Panc1 (cell line): ENCODE measurements at regions not wholly inside any gene's neighbourhood (a gene's known extent, or its start where the extent isn't known, plus 50 kb on each side); places are given as distances from the start of the nearest gene placed in this dataset.

Experiments
- ATAC-seq: fragments of 200-7000 bp; cut with Tn5 transposase; 2 replicates; pipeline ENCODE4 v1.9.1; 2020; ENCODE audit warnings: mild to moderate bottlenecking, moderate library complexity
- BruUV-seq: library from RNA; stranded (reverse); fragments of 400-500 nt; replicated peaks from 2 replicates; lab custom pipeline; 2021; lab: Mats Ljungman, UMichigan
- CTCF ChIA-PET: fragments of 300-600 bp; sonication (Branson Sonifier 250); formaldehyde crosslinking; loops from one replicate; lab custom pipeline; 2022; ENCODE audit warnings: antibody characterized with exemption; lab: Charles Lee
- POLR2A ChIA-PET: fragments of 300-600 bp; sonication (Branson Sonifier 250); formaldehyde crosslinking; loops from one replicate; lab custom pipeline; 2022; ENCODE audit warnings: antibody characterized with exemption; lab: Charles Lee
- DNase-seq: peaks from one replicate; pipeline ENCODE4 v3.0.0-alpha.2; 2010; ENCODE audit warnings: low read depth, low spot score
- H3K27ac ChIP-seq: 2 replicates; pipeline ENCODE4 v1.5.1; 2011; ENCODE audit warnings: mild to moderate bottlenecking, low read length, inconsistent platforms
- H3K27me3 ChIP-seq: fragments of 200-500 bp; sonication (Bioruptor generic); 2 replicates; pipeline ENCODE4 v1.6.0; 2014; ENCODE audit warnings: low read length, inconsistent platforms; ENCODE audit not compliant: control insufficient read depth, insufficient read depth
- H3K36me3 ChIP-seq: fragments of 200-500 bp; sonication (Bioruptor generic); 2 replicates; pipeline ENCODE4 v1.5.1; 2014; ENCODE audit warnings: inconsistent platforms, mild to moderate bottlenecking, low read length, moderate library complexity; ENCODE audit not compliant: control insufficient read depth, insufficient read depth
- H3K4me1 ChIP-seq: 2 replicates; pipeline ENCODE4 v1.5.1; 2011; ENCODE audit warnings: inconsistent platforms, mild to moderate bottlenecking, low read length, moderate library complexity; ENCODE audit not compliant: control insufficient read depth, insufficient read depth
- H3K4me3 ChIP-seq, 2 experiments: 2 replicates each; pipeline ENCODE4 v1.5.1; 2011 to 2012; ENCODE audit warnings: low read depth in 2 of 2, low read length in 2 of 2, mild to moderate bottlenecking in 2 of 2, inconsistent platforms in 1 of 2, moderate library complexity in 1 of 2
- H3K9me3 ChIP-seq: fragments of 200-500 bp; sonication (Bioruptor generic); 2 replicates; pipeline ENCODE4 v1.5.1; 2014; ENCODE audit warnings: low read depth, mild to moderate bottlenecking, inconsistent platforms, low read length, moderate library complexity; ENCODE audit not compliant: control insufficient read depth, insufficient read depth
- POLR2AphosphoS5 ChIP-seq: IDR thresholded peaks from 2 replicates; pipeline ENCODE4 v1.6.1; 2012; ENCODE audit warnings: mild to moderate bottlenecking, low read depth, low read length, moderate library complexity
- SIN3A ChIP-seq: IDR thresholded peaks from 2 replicates; pipeline ENCODE4 v1.6.1; 2012; ENCODE audit warnings: low read depth, mild to moderate bottlenecking, low read length, moderate library complexity, borderline replicate concordance; ENCODE audit not compliant: insufficient read depth
- TCF7L2 ChIP-seq: IDR thresholded peaks from 2 replicates; pipeline ENCODE4 v1.6.1; 2011; ENCODE audit warnings: mild to moderate bottlenecking, low read depth, low read length, inconsistent platforms
- in situ Hi-C: cut with HindIII; loops from 2 replicates; pipeline ENCODE4 v1.10.0; 2016; ENCODE audit warnings: low sequenced_read_pairs, low pct_unique_long_range_greater_than_20kb
- intact Hi-C: fragments of 100-400 bp; cut with micrococcal nuclease; formaldehyde crosslinking; loops from one replicate; pipeline ENCODE4 v1.10.0; 2022; ENCODE audit not compliant: unreplicated experiment
- TF ChIP-seq, protein P1 (sequence below), 2 experiments: IDR thresholded peaks; 2 replicates each; pipeline ENCODE4 v1.6.1; 2011 to 2012; ENCODE audit warnings: low read depth in 2 of 2, control low read depth in 1 of 2, low read length in 1 of 2, mild to moderate bottlenecking in 1 of 2, moderate library complexity in 1 of 2; ENCODE audit not compliant: insufficient read depth in 1 of 2
- TF ChIP-seq, protein P2 (sequence below): fragments of 450-650 bp; IDR thresholded peaks from 2 replicates; pipeline ENCODE4 v1.5.1; 2017; ENCODE audit warnings: mild to moderate bottlenecking

DNA sequence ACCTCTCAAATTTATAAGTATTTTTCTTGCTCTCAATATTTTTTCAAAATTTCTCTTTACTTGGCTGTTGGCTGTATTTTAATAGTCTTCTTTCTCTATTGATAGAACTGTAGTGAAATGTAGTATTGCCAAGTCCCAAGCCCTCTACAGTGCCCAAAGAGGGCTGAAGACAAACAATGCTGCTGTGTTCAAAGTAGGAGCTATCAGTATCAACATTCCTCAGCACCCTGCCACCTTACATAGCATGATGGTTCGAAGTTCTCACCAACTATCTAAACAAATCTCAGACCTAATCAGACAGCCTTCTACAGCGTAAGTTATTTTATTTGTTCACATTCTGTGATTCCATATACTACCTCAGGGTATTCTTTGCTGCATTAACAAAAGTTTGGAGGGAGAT, 99.1 kb upstream of the ADAD1 start:
- no peak for DNase-seq
- in situ Hi-C loops (no loop called here), intact Hi-C loops (no loop called here)
- TF ChIP-seq, protein P1, sequence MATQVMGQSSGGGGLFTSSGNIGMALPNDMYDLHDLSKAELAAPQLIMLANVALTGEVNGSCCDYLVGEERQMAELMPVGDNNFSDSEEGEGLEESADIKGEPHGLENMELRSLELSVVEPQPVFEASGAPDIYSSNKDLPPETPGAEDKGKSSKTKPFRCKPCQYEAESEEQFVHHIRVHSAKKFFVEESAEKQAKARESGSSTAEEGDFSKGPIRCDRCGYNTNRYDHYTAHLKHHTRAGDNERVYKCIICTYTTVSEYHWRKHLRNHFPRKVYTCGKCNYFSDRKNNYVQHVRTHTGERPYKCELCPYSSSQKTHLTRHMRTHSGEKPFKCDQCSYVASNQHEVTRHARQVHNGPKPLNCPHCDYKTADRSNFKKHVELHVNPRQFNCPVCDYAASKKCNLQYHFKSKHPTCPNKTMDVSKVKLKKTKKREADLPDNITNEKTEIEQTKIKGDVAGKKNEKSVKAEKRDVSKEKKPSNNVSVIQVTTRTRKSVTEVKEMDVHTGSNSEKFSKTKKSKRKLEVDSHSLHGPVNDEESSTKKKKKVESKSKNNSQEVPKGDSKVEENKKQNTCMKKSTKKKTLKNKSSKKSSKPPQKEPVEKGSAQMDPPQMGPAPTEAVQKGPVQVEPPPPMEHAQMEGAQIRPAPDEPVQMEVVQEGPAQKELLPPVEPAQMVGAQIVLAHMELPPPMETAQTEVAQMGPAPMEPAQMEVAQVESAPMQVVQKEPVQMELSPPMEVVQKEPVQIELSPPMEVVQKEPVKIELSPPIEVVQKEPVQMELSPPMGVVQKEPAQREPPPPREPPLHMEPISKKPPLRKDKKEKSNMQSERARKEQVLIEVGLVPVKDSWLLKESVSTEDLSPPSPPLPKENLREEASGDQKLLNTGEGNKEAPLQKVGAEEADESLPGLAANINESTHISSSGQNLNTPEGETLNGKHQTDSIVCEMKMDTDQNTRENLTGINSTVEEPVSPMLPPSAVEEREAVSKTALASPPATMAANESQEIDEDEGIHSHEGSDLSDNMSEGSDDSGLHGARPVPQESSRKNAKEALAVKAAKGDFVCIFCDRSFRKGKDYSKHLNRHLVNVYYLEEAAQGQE (IDR thresholded peaks at IDR 0.05; ENCODE audit: insufficient read depth in 1 of 2, low read depth in 2 of 2, low read length in 1 of 2): no peak
- TF ChIP-seq TCF7L2: no peak
- TF ChIP-seq SIN3A: no peak
- TF ChIP-seq POLR2AphosphoS5: no peak
- TF ChIP-seq, protein P2, sequence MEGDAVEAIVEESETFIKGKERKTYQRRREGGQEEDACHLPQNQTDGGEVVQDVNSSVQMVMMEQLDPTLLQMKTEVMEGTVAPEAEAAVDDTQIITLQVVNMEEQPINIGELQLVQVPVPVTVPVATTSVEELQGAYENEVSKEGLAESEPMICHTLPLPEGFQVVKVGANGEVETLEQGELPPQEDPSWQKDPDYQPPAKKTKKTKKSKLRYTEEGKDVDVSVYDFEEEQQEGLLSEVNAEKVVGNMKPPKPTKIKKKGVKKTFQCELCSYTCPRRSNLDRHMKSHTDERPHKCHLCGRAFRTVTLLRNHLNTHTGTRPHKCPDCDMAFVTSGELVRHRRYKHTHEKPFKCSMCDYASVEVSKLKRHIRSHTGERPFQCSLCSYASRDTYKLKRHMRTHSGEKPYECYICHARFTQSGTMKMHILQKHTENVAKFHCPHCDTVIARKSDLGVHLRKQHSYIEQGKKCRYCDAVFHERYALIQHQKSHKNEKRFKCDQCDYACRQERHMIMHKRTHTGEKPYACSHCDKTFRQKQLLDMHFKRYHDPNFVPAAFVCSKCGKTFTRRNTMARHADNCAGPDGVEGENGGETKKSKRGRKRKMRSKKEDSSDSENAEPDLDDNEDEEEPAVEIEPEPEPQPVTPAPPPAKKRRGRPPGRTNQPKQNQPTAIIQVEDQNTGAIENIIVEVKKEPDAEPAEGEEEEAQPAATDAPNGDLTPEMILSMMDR: no peak
- no peak for ATAC-seq
- H3K9me3 ChIP-seq: no peaks in the 10 kb centered on the region
- H3K27me3 ChIP-seq: no peaks in the 10 kb centered on the region
- no peaks in the 10 kb centered on the region for H3K4me1 ChIP-seq
- H3K36me3 ChIP-seq: no peaks in the 10 kb centered on the region; the same call in 1 of the 2 replicates
- H3K27ac ChIP-seq: no peak overlapping the region
- H3K4me3 ChIP-seq: no peak overlapping the region
- no TSS peak for BruUV-seq
- CTCF ChIA-PET: no interaction called here
- POLR2A ChIA-PET: no interaction called here

DNA sequence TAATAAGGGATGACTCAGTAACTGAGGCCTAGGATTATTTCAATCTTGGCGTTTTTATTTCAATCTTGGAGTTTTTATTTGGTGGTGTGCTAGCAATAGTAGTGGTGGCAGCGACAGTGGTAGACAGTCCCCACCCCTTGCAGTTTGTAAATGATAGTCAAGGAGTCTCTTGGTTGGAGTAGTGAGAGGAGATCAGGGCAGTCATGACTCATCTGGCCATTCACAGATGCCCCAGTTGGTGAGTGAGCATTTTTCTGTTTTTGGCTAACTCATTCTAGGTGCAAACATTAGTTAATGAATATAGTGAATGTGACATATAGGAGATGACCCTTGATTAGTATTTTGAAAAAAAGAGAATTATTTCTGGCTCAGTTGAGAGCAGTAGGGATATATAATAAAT, 93.5 kb upstream of the ADAD1 start:
- DNase-seq (no peak), ATAC-seq (no peak)
- ChIA-PET CTCF (no interaction called here), POLR2A (no interaction called here)
- TF ChIP-seq TCF7L2 (no peak), POLR2AphosphoS5 (no peak), SIN3A (no peak)
- TF ChIP-seq, protein P2: no peak
- TF ChIP-seq, protein P1 (IDR thresholded peaks at IDR 0.05; ENCODE audit: insufficient read depth in 1 of 2, low read depth in 2 of 2, low read length in 1 of 2): no peak
- H3K9me3 ChIP-seq: no peaks in the 10 kb centered on the region
- intact Hi-C loops (no loop called here), in situ Hi-C loops (no loop called here)
- H3K27ac ChIP-seq: no peak overlapping the region
- H3K4me3 ChIP-seq: no peak overlapping the region
- BruUV-seq: no TSS peak
- H3K4me1 ChIP-seq: no peaks in the 10 kb centered on the region
- H3K27me3 ChIP-seq: no peaks in the 10 kb centered on the region
- no peaks in the 10 kb centered on the region; the same call in 1 of the 2 replicates for H3K36me3 ChIP-seq
